Body of pancreas (tissue), 4 donors: ENCODE measurements at regions not wholly inside any gene's neighbourhood (a gene's known extent, or its start where the extent isn't known, plus 50 kb on each side); places are given as distances from the start of the nearest gene placed in this dataset.

Experiments used
- CTCF ChIP-seq, 7 experiments: fragments of 450-650 bp in 4 of 7; fragments of 200-600 bp in 3 of 7; sonication (generic) in 3 of 7; IDR thresholded peaks; one replicate each; pipeline ENCODE4 v1.5.1; 2016 to 2019; ENCODE audit warnings: antibody characterized with exemption in 7 of 7
- POLR2A ChIP-seq, 3 donors: fragments of 450-650 bp; IDR thresholded peaks; one replicate each; pipeline ENCODE4 v1.6.1; 2016; ENCODE audit warnings: antibody characterized with exemption in 3 of 3, mild to moderate bottlenecking in 2 of 3

DNA sequence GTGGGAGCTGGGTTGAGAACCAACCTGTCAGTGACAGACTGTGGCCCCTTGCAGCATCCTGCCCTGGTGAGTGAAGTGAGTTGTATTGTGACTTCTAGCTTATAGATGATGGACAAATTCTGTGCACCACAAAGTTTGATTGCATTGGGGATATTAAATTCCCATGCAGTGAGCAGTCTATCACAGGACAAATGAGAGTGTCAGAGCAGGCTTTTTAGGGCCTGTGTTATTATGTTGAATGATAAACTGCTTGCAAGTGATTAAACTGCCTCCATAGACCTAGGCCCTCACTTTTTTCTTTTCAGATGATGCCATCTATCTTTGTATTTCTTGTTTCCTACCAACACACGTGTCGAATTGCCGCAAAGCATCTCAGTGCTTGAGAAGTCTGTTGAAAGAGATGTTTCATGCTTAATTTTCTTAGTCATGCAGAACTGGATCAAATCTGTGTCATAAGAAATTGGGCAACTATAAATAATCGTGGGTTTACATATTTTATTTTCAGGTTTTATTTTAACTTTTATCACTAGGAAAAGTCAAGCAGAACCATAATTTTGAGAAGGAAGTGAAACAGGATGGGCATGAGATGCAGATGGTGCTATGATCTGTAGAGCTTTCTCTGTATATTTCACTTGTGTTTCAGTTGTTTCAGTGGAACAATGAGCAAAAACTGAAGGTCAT lies 199.2 kb downstream of the S1PR1 start:
- no peak for TF ChIP-seq CTCF (IDR thresholded peaks at IDR 0.05)
- TF ChIP-seq POLR2A (IDR thresholded peaks at IDR 0.05), result no peak
